ENCODE measurements at regions not wholly inside any gene's neighbourhood (a gene's known extent, or its start where the extent isn't known, plus 50 kb on each side); places are given as distances from the start of the nearest gene placed in this dataset.

DNA sequence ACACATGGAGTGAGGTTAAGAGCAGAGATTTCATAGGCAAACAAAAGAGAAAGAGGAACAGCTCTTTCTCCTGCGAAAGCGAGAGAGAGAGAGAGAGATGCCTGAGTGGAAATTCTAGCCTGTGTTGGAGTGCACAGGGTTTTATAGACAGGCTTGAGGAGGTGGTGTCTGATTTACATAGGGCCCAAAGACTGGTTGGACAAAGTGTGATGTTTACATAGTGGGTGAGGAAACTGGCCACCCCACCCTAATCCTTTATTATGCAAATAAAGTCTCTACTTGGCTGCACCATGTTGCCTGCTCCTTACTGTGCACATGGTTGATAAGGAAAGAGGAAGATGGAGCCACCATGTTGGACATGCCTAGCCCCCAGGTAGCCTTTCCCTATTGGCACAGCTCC, 967.8 kb upstream of the SORCS1 start:
- no peaks in the 10 kb centered on the region for H3K27me3 ChIP-seq (ENCODE audit: insufficient read depth, low read length)
- no peaks in the 10 kb centered on the region for H3K36me3 ChIP-seq (ENCODE audit: insufficient read depth, low read length)
- no peak overlapping the region for H3K27ac ChIP-seq (ENCODE audit: low read depth, low read length)
- H3K4me1 ChIP-seq (ENCODE audit: control insufficient read depth, insufficient read depth, low read length, unreplicated experiment) = no peaks in the 10 kb centered on the region
- no peaks in the 10 kb centered on the region for H3K79me2 ChIP-seq (ENCODE audit: control insufficient read depth, insufficient read depth, low read length, unreplicated experiment)
- H2AFZ ChIP-seq (ENCODE audit: low read length, unreplicated experiment) = no peak overlapping the region
- no peak overlapping the region for H3K4me3 ChIP-seq (ENCODE audit: low read depth, low read length)

DNA sequence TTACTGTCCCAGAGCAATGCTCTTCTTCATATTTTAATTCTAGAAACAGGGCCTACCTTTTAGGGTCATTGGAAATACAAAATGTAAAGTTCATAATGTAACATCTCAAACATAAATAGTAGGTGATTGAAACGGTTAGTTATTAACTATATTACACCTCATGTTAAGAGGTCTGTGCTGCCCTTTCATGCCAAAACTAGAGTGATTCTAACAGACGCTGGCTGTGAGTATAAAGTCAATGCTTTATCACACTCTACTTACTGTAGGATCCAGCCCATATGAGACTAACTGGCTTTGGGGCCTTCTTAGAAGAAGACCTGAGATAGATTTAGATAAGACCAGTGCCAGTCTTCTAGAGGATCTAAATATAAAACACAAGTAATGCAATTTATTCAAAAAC, 966.1 kb upstream of the SORCS1 start:
- no peaks in the 10 kb centered on the region for H3K27me3 ChIP-seq (ENCODE audit: insufficient read depth, low read length)
- no peak overlapping the region for H2AFZ ChIP-seq (ENCODE audit: low read length, unreplicated experiment)
- H3K36me3 ChIP-seq (ENCODE audit: insufficient read depth, low read length) = no peaks in the 10 kb centered on the region
- H3K27ac ChIP-seq (ENCODE audit: low read depth, low read length) = no peak overlapping the region
- no peaks in the 10 kb centered on the region for H3K4me1 ChIP-seq (ENCODE audit: control insufficient read depth, insufficient read depth, low read length, unreplicated experiment)
- H3K79me2 ChIP-seq (ENCODE audit: control insufficient read depth, insufficient read depth, low read length, unreplicated experiment) = no peaks in the 10 kb centered on the region
- H3K4me3 ChIP-seq (ENCODE audit: low read depth, low read length) = no peak overlapping the region

DNA sequence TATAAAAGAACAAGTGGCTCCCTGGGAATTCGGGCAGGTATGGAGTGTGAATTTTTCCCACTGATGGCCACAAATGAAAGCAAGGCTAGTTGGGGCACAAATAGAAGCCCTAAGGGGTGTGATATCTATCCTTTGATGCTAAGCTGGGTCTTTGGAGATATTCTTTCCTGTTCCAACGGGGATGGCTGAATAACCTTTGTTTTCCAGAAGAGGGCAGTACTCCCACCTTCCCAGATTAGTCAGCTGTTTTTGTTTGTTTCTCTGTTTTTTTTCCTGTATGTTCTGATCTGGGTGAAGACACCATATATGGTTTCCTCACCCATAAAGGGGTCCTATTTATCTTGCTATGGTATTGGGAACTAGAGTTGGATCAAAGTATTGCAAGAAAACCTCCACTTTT, 947.7 kb upstream of the SORCS1 start:
- H3K27me3 ChIP-seq (ENCODE audit: insufficient read depth, low read length) = no peaks in the 10 kb centered on the region
- no peak overlapping the region for H3K27ac ChIP-seq (ENCODE audit: low read depth, low read length)
- no peaks in the 10 kb centered on the region for H3K36me3 ChIP-seq (ENCODE audit: insufficient read depth, low read length)
- H3K4me1 ChIP-seq (ENCODE audit: control insufficient read depth, insufficient read depth, low read length, unreplicated experiment) = no peaks in the 10 kb centered on the region
- no peak overlapping the region for H3K4me3 ChIP-seq (ENCODE audit: low read depth, low read length)
- no peak overlapping the region for H2AFZ ChIP-seq (ENCODE audit: low read length, unreplicated experiment)
- H3K79me2 ChIP-seq (ENCODE audit: control insufficient read depth, insufficient read depth, low read length, unreplicated experiment) = no peaks in the 10 kb centered on the region

DNA sequence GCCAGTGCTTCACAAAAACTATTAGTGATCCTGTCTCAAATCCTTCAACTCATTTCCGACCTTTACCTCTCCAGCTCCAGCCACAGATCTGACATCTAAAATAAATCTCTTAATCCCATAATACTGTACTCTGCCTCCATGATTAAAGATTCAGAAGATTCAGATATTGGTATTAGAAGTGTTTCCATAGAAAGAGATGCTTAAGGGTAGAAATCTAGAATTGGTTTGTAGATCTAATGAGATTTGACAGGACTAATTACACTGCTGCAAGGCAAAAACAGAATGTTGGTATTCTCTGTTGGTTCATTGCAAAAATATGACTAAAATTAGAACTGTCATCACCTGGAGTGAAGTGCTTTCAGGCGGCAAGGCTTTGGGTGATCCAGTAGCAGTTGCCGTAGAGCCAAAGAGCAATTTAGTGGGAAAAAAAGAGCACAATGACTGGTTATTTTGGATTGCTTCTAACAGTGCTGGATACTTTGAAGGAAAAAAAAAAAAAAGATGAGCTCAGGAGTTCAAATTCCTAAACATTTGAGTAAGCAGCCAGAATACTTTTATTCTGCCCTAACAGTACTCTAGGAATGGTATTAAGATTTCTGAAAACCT, 940.1 kb upstream of the SORCS1 start:
- no peaks in the 10 kb centered on the region for H3K79me2 ChIP-seq (ENCODE audit: control insufficient read depth, insufficient read depth, low read length, unreplicated experiment)
- H3K36me3 ChIP-seq (ENCODE audit: insufficient read depth, low read length) = no peaks in the 10 kb centered on the region
- H3K27me3 ChIP-seq (ENCODE audit: insufficient read depth, low read length) = no peaks in the 10 kb centered on the region
- no peaks in the 10 kb centered on the region for H3K4me1 ChIP-seq (ENCODE audit: control insufficient read depth, insufficient read depth, low read length, unreplicated experiment)
- no peak overlapping the region for H3K27ac ChIP-seq (ENCODE audit: low read depth, low read length)
- H3K4me3 ChIP-seq (ENCODE audit: low read depth, low read length) = no peak overlapping the region
- no peak overlapping the region for H2AFZ ChIP-seq (ENCODE audit: low read length, unreplicated experiment)

DNA sequence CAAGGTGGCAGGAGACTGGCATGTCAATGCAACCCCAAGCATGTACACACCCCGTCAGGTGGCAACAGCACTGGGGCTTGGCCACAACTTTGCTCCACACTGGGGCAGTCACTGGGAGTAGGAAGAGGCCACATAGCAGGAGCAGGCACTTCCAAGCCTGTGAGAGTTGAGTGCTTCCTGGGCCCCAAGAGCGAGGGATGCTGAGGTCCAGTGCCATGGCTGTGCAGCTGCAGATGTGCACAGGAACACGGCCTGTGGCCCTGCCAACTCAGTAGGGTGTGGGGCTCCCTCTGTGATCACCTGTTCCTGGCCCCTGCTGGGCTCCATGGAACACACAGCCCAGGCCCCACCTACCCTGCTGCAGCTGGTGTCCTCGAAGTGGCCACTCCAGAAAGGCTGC, 932.8 kb upstream of the SORCS1 start:
- H3K4me3 ChIP-seq (ENCODE audit: low read depth, low read length) = no peak overlapping the region
- H2AFZ ChIP-seq (ENCODE audit: low read length, unreplicated experiment) = no peak overlapping the region
- no peaks in the 10 kb centered on the region for H3K79me2 ChIP-seq (ENCODE audit: control insufficient read depth, insufficient read depth, low read length, unreplicated experiment)
- H3K4me1 ChIP-seq (ENCODE audit: control insufficient read depth, insufficient read depth, low read length, unreplicated experiment) = no peaks in the 10 kb centered on the region
- H3K27ac ChIP-seq (ENCODE audit: low read depth, low read length) = no peak overlapping the region
- no peaks in the 10 kb centered on the region for H3K36me3 ChIP-seq (ENCODE audit: insufficient read depth, low read length)
- H3K27me3 ChIP-seq (ENCODE audit: insufficient read depth, low read length) = no peaks in the 10 kb centered on the region

DNA sequence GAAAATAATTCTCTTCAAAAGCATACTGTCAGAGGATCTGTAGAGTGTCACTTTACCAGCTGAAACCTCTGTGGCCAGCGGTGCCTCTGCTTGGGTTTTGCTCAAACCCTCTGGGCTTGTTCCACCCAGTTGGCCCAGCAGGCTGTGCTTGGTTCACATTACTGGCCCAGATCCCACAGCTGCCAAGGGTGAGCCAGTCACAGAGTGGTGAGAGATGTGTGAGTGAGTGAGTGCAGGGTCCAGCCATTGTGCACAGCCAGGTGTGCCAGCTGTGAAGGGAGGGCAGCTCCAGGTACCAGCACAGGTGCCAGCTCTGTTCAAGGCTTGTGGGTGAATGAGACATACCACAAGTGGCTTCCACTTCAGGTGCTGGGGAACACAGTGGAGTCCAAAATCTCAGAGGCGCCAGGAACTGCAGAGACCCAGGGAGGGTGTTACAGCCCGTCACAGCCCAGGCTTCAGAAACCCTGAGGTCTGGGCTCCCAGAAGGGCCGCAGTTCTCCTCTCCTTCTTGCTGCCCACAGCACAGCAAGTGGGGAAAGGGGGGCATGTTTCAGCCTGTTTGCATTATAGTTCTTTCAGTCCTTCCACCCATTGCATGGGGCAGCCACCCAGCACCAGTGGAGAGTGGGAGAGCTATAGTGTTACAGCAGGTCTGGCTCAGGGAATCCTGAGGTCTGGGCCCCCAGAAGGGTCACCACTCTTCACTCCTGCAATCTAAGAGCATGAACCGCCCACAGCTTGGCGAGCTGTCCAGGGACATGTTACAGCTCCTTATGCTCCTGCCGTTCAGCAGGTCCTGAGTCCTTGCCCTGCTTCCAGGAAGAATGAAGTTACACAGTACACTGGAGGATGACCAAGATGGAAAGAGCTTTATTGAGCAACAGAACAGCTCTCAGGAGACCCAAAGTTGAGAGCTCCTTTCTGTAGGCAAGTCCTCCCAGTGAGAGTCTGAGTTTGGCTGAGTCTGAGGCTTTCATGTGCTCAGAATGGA, 931.7 kb upstream of the SORCS1 start:
- Histone ChIP-seq H3K4me3 (ENCODE audit: low read depth, low read length) (no peak overlapping the region), H3K4me1 (ENCODE audit: control insufficient read depth, insufficient read depth, low read length, unreplicated experiment) (no peaks in the 10 kb centered on the region), H2AFZ (ENCODE audit: low read length, unreplicated experiment) (no peak overlapping the region), H3K27me3 (ENCODE audit: insufficient read depth, low read length) (no peaks in the 10 kb centered on the region), H3K36me3 (ENCODE audit: insufficient read depth, low read length) (no peaks in the 10 kb centered on the region), H3K27ac (ENCODE audit: low read depth, low read length) (no peak overlapping the region), H3K79me2 (ENCODE audit: control insufficient read depth, insufficient read depth, low read length, unreplicated experiment) (no peaks in the 10 kb centered on the region)

DNA sequence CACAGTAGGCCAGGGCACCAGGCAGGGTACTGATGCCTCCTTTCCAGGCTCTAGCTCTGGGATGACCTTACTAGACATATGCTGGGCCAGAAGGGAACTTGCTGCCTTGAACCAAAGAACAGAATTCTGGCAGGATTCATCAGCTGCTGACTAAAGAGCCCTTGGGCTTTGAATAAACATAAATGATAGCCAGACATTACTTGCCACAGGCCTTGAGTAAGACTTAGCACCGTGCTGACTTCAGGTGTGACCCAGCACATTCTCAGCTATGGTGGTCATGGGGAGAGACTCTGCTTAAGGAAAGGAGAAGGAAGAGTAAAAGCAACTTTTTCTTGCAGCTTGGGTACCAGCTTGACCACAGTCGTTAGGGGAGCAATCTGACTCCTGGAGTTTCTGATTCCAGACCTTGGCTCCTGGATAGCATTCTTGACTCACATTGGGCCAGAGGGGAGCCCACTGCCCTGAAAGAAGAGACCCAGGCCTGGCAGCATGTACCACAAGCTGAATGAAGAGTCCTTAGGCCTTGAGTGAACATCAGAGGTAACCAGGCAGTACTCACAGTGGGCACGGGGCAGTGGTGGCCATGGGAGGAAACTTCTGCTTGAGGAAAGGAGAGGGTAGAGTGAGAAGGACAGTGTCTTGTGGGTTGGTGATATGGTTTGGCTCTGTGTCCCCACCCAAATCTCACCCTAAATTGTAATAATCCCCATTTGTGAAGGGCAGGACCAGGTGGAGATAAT, 926.1 kb upstream of the SORCS1 start:
- Histone ChIP-seq H3K27me3 (ENCODE audit: insufficient read depth, low read length) (no peaks in the 10 kb centered on the region), H2AFZ (ENCODE audit: low read length, unreplicated experiment) (no peak overlapping the region), H3K4me3 (ENCODE audit: low read depth, low read length) (no peak overlapping the region), H3K27ac (ENCODE audit: low read depth, low read length) (no peak overlapping the region), H3K4me1 (ENCODE audit: control insufficient read depth, insufficient read depth, low read length, unreplicated experiment) (no peaks in the 10 kb centered on the region), H3K79me2 (ENCODE audit: control insufficient read depth, insufficient read depth, low read length, unreplicated experiment) (no peaks in the 10 kb centered on the region), H3K36me3 (ENCODE audit: insufficient read depth, low read length) (no peaks in the 10 kb centered on the region)

DNA sequence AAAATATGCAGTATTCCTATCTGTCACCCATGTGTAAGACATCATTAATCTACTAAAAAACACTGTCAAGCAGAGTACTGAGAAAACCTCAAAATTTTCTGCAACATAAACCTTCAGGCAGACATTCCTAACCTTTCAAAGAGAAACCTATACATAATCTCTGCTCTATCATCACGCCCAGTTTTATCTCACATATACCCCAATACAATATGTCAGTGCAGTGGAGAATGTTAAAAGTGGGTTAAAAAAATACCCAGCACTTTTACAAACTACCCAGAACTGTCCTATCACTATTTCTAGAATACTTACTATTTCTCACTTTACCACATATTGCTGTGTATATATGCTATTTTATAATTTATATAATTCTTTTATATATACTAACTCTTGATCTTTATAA, 922.0 kb upstream of the SORCS1 start:
- no peaks in the 10 kb centered on the region for H3K36me3 ChIP-seq (ENCODE audit: insufficient read depth, low read length)

DNA sequence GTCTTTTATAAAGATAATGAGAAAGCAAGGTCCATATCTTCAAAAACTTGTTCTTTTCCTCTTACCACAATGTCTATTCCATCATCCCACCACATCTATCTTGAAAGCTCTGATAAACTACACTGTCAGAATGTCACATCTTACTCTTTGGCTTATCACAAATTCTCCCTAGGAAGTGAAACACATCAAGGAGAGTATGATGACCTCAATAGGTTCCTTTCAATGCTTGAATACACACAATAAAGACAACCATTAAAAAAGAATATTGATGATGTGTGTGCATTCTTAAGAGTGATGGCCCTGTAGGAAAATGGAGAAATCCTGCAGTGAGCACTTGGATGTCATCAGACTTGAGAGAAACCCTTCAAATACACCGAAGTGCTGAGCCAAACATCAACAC, 918.1 kb upstream of the SORCS1 start:
- Histone ChIP-seq H3K4me3 (ENCODE audit: low read depth, low read length) (no peak overlapping the region), H3K79me2 (ENCODE audit: control insufficient read depth, insufficient read depth, low read length, unreplicated experiment) (no peaks in the 10 kb centered on the region), H2AFZ (ENCODE audit: low read length, unreplicated experiment) (no peak overlapping the region)

More for the DNA sequence above, 922.0 kb upstream of the SORCS1 start:
- H3K27ac ChIP-seq (ENCODE audit: low read depth, low read length) = no peak overlapping the region
- H3K4me1 ChIP-seq (ENCODE audit: control insufficient read depth, insufficient read depth, low read length, unreplicated experiment) = no peaks in the 10 kb centered on the region
- H3K27me3 ChIP-seq (ENCODE audit: insufficient read depth, low read length) = no peaks in the 10 kb centered on the region
- H2AFZ ChIP-seq (ENCODE audit: low read length, unreplicated experiment) = no peak overlapping the region
- no peaks in the 10 kb centered on the region for H3K79me2 ChIP-seq (ENCODE audit: control insufficient read depth, insufficient read depth, low read length, unreplicated experiment)
- no peak overlapping the region for H3K4me3 ChIP-seq (ENCODE audit: low read depth, low read length)

DNA sequence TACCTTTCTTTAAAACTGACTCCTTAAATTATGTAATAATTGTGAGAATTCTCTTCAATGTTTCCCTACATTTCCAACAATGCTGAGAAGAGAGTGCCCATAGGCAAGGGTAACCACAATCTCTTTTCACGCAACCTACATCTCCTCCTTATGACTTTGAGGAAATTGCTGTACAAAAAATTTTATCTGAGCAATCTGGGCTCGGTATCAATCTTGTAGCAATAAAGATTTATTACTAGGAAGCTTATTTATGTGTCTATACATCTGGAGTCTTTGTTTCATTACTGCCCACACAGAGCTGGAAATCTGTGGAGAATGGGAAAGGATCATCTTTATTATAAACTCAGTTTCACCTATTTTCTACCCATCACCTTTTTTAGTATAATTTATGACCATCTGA, 913.8 kb upstream of the SORCS1 start:
- H3K27me3 ChIP-seq (ENCODE audit: insufficient read depth, low read length) = no peaks in the 10 kb centered on the region
- no peaks in the 10 kb centered on the region for H3K36me3 ChIP-seq (ENCODE audit: insufficient read depth, low read length)
- H3K4me1 ChIP-seq (ENCODE audit: control insufficient read depth, insufficient read depth, low read length, unreplicated experiment) = no peaks in the 10 kb centered on the region
- H2AFZ ChIP-seq (ENCODE audit: low read length, unreplicated experiment) = no peak overlapping the region
- H3K27ac ChIP-seq (ENCODE audit: low read depth, low read length) = no peak overlapping the region
- H3K4me3 ChIP-seq (ENCODE audit: low read depth, low read length) = no peak overlapping the region
- no peaks in the 10 kb centered on the region for H3K79me2 ChIP-seq (ENCODE audit: control insufficient read depth, insufficient read depth, low read length, unreplicated experiment)

More for the DNA sequence above, 918.1 kb upstream of the SORCS1 start:
- no peaks in the 10 kb centered on the region for H3K27me3 ChIP-seq (ENCODE audit: insufficient read depth, low read length)
- no peaks in the 10 kb centered on the region for H3K4me1 ChIP-seq (ENCODE audit: control insufficient read depth, insufficient read depth, low read length, unreplicated experiment)
- H3K36me3 ChIP-seq (ENCODE audit: insufficient read depth, low read length) = no peaks in the 10 kb centered on the region
- no peak overlapping the region for H3K27ac ChIP-seq (ENCODE audit: low read depth, low read length)
